ENCODE measurements at regions not wholly inside any gene's neighbourhood (a gene's known extent, or its start where the extent isn't known, plus 50 kb on each side); places are given as distances from the start of the nearest gene placed in this dataset.

DNA sequence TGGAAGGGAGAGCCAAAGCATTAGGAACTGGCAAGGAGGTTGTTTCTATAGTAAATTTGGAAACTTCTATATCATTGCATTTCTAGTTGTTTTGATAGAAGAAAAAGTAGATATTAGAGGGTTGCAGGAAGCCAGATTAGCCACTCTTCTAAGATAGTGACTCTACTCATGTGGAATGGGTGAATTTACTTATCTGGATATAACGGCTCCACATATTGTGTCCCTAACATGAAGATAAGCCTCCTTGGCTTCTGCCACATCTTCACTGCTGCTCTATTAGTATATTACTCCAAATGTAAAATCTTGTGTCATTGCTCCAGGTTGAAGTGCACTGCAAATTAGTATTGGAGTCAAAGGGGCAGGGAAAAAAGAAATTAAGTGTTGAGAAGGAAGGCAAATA lies 283.3 kb downstream of the CASP12 start:
- Histone ChIP-seq H4K20me1 (ENCODE audit: insufficient read depth, low read length, poor library complexity, severe bottlenecking) (no peaks in the 10 kb centered on the region), H3K4me3 (ENCODE audit: low read length, poor library complexity, severe bottlenecking) (no peak overlapping the region), H2AFZ (ENCODE audit: low read length) (no peak overlapping the region), H3K9me2 (replicated peaks; ENCODE audit: low read depth, low read length) (no peaks in the 10 kb centered on the region), H3K9me3 (ENCODE audit: insufficient read depth, low read depth, low read length) (no peaks in the 10 kb centered on the region), H3K9ac (ENCODE audit: low read depth, low read length, poor library complexity, severe bottlenecking) (no peak overlapping the region), H3K4me1 (ENCODE audit: insufficient read depth, low read length, poor library complexity, severe bottlenecking) (no peaks in the 10 kb centered on the region), H3K4me2 (ENCODE audit: low read depth, low read length, poor library complexity, severe bottlenecking) (no peak overlapping the region), H3K79me2 (ENCODE audit: insufficient read depth, low read length) (no peaks in the 10 kb centered on the region), H3K36me3 (ENCODE audit: insufficient read depth, low read length) (no peaks in the 10 kb centered on the region), H3K27me3 (ENCODE audit: insufficient read depth, low read length, poor library complexity, severe bottlenecking) (no peaks in the 10 kb centered on the region), H3F3A (ENCODE audit: low read depth) (no peaks in the 10 kb centered on the region)
- TF ChIP-seq, protein P1, sequence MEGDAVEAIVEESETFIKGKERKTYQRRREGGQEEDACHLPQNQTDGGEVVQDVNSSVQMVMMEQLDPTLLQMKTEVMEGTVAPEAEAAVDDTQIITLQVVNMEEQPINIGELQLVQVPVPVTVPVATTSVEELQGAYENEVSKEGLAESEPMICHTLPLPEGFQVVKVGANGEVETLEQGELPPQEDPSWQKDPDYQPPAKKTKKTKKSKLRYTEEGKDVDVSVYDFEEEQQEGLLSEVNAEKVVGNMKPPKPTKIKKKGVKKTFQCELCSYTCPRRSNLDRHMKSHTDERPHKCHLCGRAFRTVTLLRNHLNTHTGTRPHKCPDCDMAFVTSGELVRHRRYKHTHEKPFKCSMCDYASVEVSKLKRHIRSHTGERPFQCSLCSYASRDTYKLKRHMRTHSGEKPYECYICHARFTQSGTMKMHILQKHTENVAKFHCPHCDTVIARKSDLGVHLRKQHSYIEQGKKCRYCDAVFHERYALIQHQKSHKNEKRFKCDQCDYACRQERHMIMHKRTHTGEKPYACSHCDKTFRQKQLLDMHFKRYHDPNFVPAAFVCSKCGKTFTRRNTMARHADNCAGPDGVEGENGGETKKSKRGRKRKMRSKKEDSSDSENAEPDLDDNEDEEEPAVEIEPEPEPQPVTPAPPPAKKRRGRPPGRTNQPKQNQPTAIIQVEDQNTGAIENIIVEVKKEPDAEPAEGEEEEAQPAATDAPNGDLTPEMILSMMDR (conservative IDR thresholded peaks at IDR 0.05; ENCODE audit: low read length): no peak
- TF ChIP-seq EZH2phosphoT487 (IDR thresholded peaks at IDR 0.05; ENCODE audit: borderline replicate concordance): no peak

GRCh38 chr11:104614117-104614680 lies 284.1 kb downstream of the CASP12 start:
- Histone ChIP-seq H2AFZ (ENCODE audit: low read length) (no peak overlapping the region), H3K4me1 (ENCODE audit: insufficient read depth, low read length, poor library complexity, severe bottlenecking) (peaks cover 4% of the 10 kb centered on the region), H3K36me3 (ENCODE audit: insufficient read depth, low read length) (no peaks in the 10 kb centered on the region), H3K9me2 (replicated peaks; ENCODE audit: low read depth, low read length) (no peaks in the 10 kb centered on the region), H3K27me3 (ENCODE audit: insufficient read depth, low read length, poor library complexity, severe bottlenecking) (no peaks in the 10 kb centered on the region), H4K20me1 (ENCODE audit: insufficient read depth, low read length, poor library complexity, severe bottlenecking) (no peaks in the 10 kb centered on the region), H3K9me3 (ENCODE audit: insufficient read depth, low read depth, low read length) (no peaks in the 10 kb centered on the region), H3K79me2 (ENCODE audit: insufficient read depth, low read length) (no peaks in the 10 kb centered on the region), H3K4me3 (ENCODE audit: low read length, poor library complexity, severe bottlenecking) (no peak overlapping the region), H3K4me2 (ENCODE audit: low read depth, low read length, poor library complexity, severe bottlenecking) (no peak overlapping the region), H3K9ac (ENCODE audit: low read depth, low read length, poor library complexity, severe bottlenecking) (no peak overlapping the region), H3F3A (ENCODE audit: low read depth) (no peaks in the 10 kb centered on the region)
- TF ChIP-seq, protein P1 (conservative IDR thresholded peaks at IDR 0.05; ENCODE audit: low read length): no peak
- TF ChIP-seq EZH2phosphoT487 (IDR thresholded peaks at IDR 0.05; ENCODE audit: borderline replicate concordance): no peak

GRCh38 chr11:104610635-104611034 lies 287.6 kb downstream of the CASP12 start:
- no peak overlapping the region for H3K9ac ChIP-seq (ENCODE audit: low read depth, low read length, poor library complexity, severe bottlenecking)
- H3K4me2 ChIP-seq (ENCODE audit: low read depth, low read length, poor library complexity, severe bottlenecking): no peak overlapping the region
- no peaks in the 10 kb centered on the region for H3F3A ChIP-seq (ENCODE audit: low read depth)
- no peaks in the 10 kb centered on the region for H3K9me3 ChIP-seq (ENCODE audit: insufficient read depth, low read depth, low read length)
- H4K20me1 ChIP-seq (ENCODE audit: insufficient read depth, low read length, poor library complexity, severe bottlenecking): no peaks in the 10 kb centered on the region
- H3K9me2 ChIP-seq (replicated peaks; ENCODE audit: low read depth, low read length): no peaks in the 10 kb centered on the region
- no peaks in the 10 kb centered on the region for H3K79me2 ChIP-seq (ENCODE audit: insufficient read depth, low read length)
- no peaks in the 10 kb centered on the region for H3K27me3 ChIP-seq (ENCODE audit: insufficient read depth, low read length, poor library complexity, severe bottlenecking)
- no peak for TF ChIP-seq EZH2phosphoT487 (IDR thresholded peaks at IDR 0.05; ENCODE audit: borderline replicate concordance)
- TF ChIP-seq, protein P1 (conservative IDR thresholded peaks at IDR 0.05; ENCODE audit: low read length): no peak
- peaks cover 4% of the 10 kb centered on the region for H3K4me1 ChIP-seq (ENCODE audit: insufficient read depth, low read length, poor library complexity, severe bottlenecking)
- no peaks in the 10 kb centered on the region for H3K36me3 ChIP-seq (ENCODE audit: insufficient read depth, low read length)
- H3K4me3 ChIP-seq (ENCODE audit: low read length, poor library complexity, severe bottlenecking): no peak overlapping the region
- no peak overlapping the region for H2AFZ ChIP-seq (ENCODE audit: low read length)

All from Loucy (cell line).